Fibroblast of lung (primary cell): ENCODE measurements at regions not wholly inside any gene's neighbourhood (a gene's known extent, or its start where the extent isn't known, plus 50 kb on each side); places are given as distances from the start of the nearest gene placed in this dataset.

Experiments
- DNase-seq, 2 donors: peaks; one replicate each; pipeline versions ENCODE4 v3.0.0 to v3.0.0-alpha.2; 2010; ENCODE audit warnings: low read depth in 2 of 2
- H2AFZ ChIP-seq: 2 replicates; pipeline ENCODE4 v1.5.1; 2012; ENCODE audit warnings: low read length, control low read depth, inconsistent platforms
- H3K27ac ChIP-seq: 2 replicates; pipeline ENCODE4 v1.5.1; 2011; ENCODE audit warnings: low read length, control low read depth; ENCODE audit not compliant: insufficient read depth
- H3K27me3 ChIP-seq: 2 replicates; pipeline ENCODE4 v1.5.1; 2011; ENCODE audit warnings: mild to moderate bottlenecking, low read length; ENCODE audit not compliant: control insufficient read depth, insufficient read depth
- H3K36me3 ChIP-seq: 2 replicates; pipeline ENCODE4 v1.5.1; 2011; ENCODE audit warnings: low read length; ENCODE audit not compliant: control insufficient read depth, insufficient read depth
- H3K4me1 ChIP-seq: 2 replicates; pipeline ENCODE4 v1.5.1; 2011; ENCODE audit warnings: low read length; ENCODE audit not compliant: control insufficient read depth, insufficient read depth; ENCODE audit errors: extremely low read depth
- H3K4me2 ChIP-seq: 2 replicates; pipeline ENCODE4 v1.5.1; 2011; ENCODE audit warnings: low read length, control low read depth; ENCODE audit not compliant: insufficient read depth; ENCODE audit errors: extremely low read depth
- H3K4me3 ChIP-seq, 4 experiments: fragments of 200-600 bp in 1 of 4; sonication (generic) in 1 of 4; replicated peaks in 1 of 4; 2 replicates each; pipeline ENCODE4 v1.5.1; 2011 to 2016; ENCODE audit warnings: low read length in 4 of 4, low read depth in 3 of 4, mild to moderate bottlenecking in 3 of 4, control low read depth in 2 of 4, inconsistent platforms in 1 of 4, mixed read lengths in 1 of 4; ENCODE audit not compliant: insufficient read depth in 1 of 4; ENCODE audit errors: control extremely low read depth in 1 of 4
- H3K79me2 ChIP-seq: 2 replicates; pipeline ENCODE4 v1.5.1; 2012; ENCODE audit warnings: mild to moderate bottlenecking, low read length, inconsistent platforms; ENCODE audit not compliant: control insufficient read depth, insufficient read depth
- H3K9ac ChIP-seq: 2 replicates; pipeline ENCODE4 v1.5.1; 2011; ENCODE audit warnings: mild to moderate bottlenecking, low read length, control low read depth; ENCODE audit not compliant: insufficient read depth
- H3K9me3 ChIP-seq: 2 replicates; pipeline ENCODE4 v1.5.1; 2012; ENCODE audit warnings: low read depth, low read length; ENCODE audit not compliant: control insufficient read depth, insufficient read depth
- H4K20me1 ChIP-seq: 2 replicates; pipeline ENCODE4 v1.5.1; 2011; ENCODE audit warnings: low read length; ENCODE audit not compliant: control insufficient read depth, insufficient read depth; ENCODE audit errors: extremely low read depth
- EZH2 ChIP-seq: IDR thresholded peaks from 2 replicates; pipeline ENCODE4 v1.5.1; 2012; ENCODE audit warnings: low read length, control low read depth, mild to moderate bottlenecking; ENCODE audit errors: missing control alignments
- TF ChIP-seq, protein P1 (sequence below), 2 donors: IDR thresholded peaks in 1 of 2; conservative IDR thresholded peaks in 1 of 2; 1 replicate in 1 of 2; 2 replicates in 1 of 2; pipeline ENCODE4 v1.5.1; 2011 to 2012; ENCODE audit warnings: low read length in 2 of 2, control low read depth in 1 of 2, inconsistent platforms in 1 of 2, low read depth in 1 of 2, mild to moderate bottlenecking in 1 of 2

DNA sequence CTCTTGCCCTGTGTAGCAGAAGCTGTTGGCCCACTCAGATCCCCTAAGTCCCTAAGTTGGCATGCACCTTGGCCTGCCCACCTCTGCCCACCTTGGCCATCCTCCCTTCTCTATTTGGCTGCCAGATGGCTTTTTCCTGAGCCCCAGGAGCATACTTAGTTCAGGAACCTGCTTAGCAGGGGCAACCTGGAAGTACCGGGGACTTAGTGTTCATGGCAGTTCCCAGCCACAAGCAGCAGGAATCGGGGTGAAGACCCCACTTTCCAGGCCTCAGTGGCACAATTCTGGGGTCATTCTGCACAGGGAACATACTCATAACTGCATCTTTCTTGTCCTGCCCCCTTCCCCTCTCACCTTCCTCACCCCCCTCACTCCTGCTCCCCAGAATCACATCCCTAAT lies 158.0 kb upstream of the PMEPA1 start:
- no peak overlapping the region for H2AFZ ChIP-seq
- no peaks in the 10 kb centered on the region for H3K9me3 ChIP-seq
- H3K79me2 ChIP-seq, result no peaks in the 10 kb centered on the region
- H3K4me2 ChIP-seq, result no peak overlapping the region
- H3K9ac ChIP-seq, result no peak overlapping the region
- no peaks in the 10 kb centered on the region for H4K20me1 ChIP-seq
- TF ChIP-seq, protein P1, sequence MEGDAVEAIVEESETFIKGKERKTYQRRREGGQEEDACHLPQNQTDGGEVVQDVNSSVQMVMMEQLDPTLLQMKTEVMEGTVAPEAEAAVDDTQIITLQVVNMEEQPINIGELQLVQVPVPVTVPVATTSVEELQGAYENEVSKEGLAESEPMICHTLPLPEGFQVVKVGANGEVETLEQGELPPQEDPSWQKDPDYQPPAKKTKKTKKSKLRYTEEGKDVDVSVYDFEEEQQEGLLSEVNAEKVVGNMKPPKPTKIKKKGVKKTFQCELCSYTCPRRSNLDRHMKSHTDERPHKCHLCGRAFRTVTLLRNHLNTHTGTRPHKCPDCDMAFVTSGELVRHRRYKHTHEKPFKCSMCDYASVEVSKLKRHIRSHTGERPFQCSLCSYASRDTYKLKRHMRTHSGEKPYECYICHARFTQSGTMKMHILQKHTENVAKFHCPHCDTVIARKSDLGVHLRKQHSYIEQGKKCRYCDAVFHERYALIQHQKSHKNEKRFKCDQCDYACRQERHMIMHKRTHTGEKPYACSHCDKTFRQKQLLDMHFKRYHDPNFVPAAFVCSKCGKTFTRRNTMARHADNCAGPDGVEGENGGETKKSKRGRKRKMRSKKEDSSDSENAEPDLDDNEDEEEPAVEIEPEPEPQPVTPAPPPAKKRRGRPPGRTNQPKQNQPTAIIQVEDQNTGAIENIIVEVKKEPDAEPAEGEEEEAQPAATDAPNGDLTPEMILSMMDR (conservative IDR thresholded peaks at IDR 0.05 in 1 of 2, IDR thresholded peaks at IDR 0.05 in 1 of 2; ENCODE audit: low read depth in 1 of 2, low read length in 2 of 2), result no peak
- no peak for TF ChIP-seq EZH2
- no peak for DNase-seq
- no peak overlapping the region for H3K27ac ChIP-seq
- no peak overlapping the region for H3K4me3 ChIP-seq
- H3K27me3 ChIP-seq, result no peaks in the 10 kb centered on the region
- no peaks in the 10 kb centered on the region for H3K4me1 ChIP-seq
- H3K36me3 ChIP-seq, result no peaks in the 10 kb centered on the region

DNA sequence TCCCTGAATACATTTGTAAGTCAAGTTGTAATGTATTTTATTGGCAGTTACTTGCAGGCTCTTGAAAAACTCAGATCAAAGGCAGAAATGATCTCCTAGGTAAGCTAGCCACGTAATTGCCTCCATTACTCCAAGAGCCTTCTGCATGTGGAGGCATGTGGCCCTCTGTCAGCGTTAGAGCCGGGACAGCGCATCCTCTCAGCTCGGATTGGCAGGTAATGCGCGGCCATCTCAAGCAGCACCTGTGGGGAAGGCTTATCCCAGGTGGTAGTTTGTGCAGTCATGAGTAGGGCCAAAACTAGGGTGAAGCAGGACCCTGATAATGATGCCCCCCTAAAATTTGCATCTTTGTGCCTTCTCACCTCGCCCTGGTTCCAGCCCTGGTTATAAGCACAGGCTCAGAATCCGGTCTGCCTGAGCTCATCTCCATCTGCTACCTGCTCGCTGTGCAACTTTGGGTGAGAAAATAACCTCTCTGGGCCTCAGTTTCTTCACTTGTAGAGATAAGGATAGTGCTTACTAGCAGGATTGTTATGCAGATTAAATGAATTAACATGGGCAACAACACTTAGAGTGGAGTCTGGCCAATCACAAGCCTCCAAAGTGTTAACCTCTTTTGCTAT lies 157.5 kb upstream of the PMEPA1 start:
- H3K9ac ChIP-seq, result no peak overlapping the region
- TF ChIP-seq, protein P1 (conservative IDR thresholded peaks at IDR 0.05 in 1 of 2, IDR thresholded peaks at IDR 0.05 in 1 of 2; ENCODE audit: low read depth in 1 of 2, low read length in 2 of 2), result no peak
- no peak for TF ChIP-seq EZH2

DNA sequence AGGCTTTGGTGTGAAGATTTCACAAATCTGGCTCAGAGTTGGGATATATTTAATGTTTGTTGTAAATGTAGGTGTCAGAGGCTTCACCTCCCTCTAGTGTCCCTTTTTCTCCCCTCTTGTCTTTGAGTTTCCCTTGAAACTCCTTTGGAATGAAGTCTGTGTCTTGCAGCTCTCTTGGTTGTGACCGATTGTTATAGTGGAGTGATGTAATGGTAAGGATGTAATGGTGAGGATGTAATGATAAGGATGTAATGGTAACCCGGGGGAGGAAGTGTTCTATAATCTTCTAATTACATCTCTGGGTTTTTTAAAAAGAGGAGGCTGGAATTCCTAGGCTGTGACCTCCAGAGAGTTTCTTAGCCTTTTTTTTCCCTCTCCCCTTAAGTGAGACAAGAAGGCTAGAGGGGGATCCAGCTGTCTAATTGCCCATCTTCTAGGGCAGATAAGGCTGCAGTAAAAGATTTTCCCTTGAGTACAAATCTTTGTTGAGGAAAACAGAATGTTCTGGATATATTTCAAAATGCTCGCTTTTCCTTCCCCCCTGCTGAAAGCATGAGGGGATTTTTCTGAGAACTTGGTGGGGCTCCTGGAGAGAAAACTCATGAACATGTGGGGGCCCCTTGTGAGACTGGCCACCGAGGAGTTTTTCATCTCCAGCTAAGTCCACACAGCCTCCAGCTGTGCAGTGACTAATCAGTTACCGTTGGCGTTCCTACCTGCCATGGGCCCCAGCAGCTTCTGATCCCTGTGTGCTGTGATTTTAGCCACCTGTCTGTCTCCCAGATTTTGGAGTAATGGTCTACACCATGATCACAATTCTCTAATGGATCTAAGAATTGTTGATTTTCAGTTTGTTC lies 156.7 kb upstream of the PMEPA1 start:
- no peak for TF ChIP-seq EZH2
- TF ChIP-seq, protein P1 (conservative IDR thresholded peaks at IDR 0.05 in 1 of 2, IDR thresholded peaks at IDR 0.05 in 1 of 2; ENCODE audit: low read depth in 1 of 2, low read length in 2 of 2), result no peak
- Histone ChIP-seq H3K9me3 (no peaks in the 10 kb centered on the region), H3K4me3 (no peak overlapping the region), H3K4me2 (no peak overlapping the region), H4K20me1 (no peaks in the 10 kb centered on the region), H3K9ac (no peak overlapping the region), H3K79me2 (no peaks in the 10 kb centered on the region), H3K27me3 (no peaks in the 10 kb centered on the region), H2AFZ (no peak overlapping the region), H3K27ac (no peak overlapping the region), H3K36me3 (no peaks in the 10 kb centered on the region), H3K4me1 (no peaks in the 10 kb centered on the region)
- DNase-seq, result no peak

More for the DNA sequence above, 157.5 kb upstream of the PMEPA1 start:
- no peaks in the 10 kb centered on the region for H3K9me3 ChIP-seq
- no peak for DNase-seq
- H4K20me1 ChIP-seq, result no peaks in the 10 kb centered on the region
- H3K4me3 ChIP-seq, result no peak overlapping the region
- no peaks in the 10 kb centered on the region for H3K79me2 ChIP-seq
- H3K36me3 ChIP-seq, result no peaks in the 10 kb centered on the region
- H2AFZ ChIP-seq, result no peak overlapping the region
- H3K4me1 ChIP-seq, result no peaks in the 10 kb centered on the region
- H3K27me3 ChIP-seq, result no peaks in the 10 kb centered on the region
- H3K27ac ChIP-seq, result no peak overlapping the region
- no peak overlapping the region for H3K4me2 ChIP-seq
